GM13977 (cell line): ENCODE measurements at regions not wholly inside any gene's neighbourhood (a gene's known extent, or its start where the extent isn't known, plus 50 kb on each side); places are given as distances from the start of the nearest gene placed in this dataset.

ENCODE experiments used
- DNase-seq: peaks from one replicate; pipeline ENCODE4 v3.0.0; 2012; ENCODE audit warnings: low spot score
- in situ Hi-C: fragments of 300-500 bp; cut with MboI; formaldehyde crosslinking; loops from one replicate; pipeline ENCODE4 v1.12.0; 2022; ENCODE audit warnings: low sequenced_read_pairs, low pct_unique_long_range_greater_than_20kb, mixed read lengths, inconsistent platforms; ENCODE audit not compliant: unreplicated experiment
- TF ChIP-seq, protein P1 (sequence below): IDR thresholded peaks from 2 replicates; pipeline ENCODE4 v1.5.1; 2012; ENCODE audit warnings: mild to moderate bottlenecking, control low read depth; ENCODE audit not compliant: insufficient read depth; ENCODE audit errors: extremely low read depth, missing control alignments

DNA sequence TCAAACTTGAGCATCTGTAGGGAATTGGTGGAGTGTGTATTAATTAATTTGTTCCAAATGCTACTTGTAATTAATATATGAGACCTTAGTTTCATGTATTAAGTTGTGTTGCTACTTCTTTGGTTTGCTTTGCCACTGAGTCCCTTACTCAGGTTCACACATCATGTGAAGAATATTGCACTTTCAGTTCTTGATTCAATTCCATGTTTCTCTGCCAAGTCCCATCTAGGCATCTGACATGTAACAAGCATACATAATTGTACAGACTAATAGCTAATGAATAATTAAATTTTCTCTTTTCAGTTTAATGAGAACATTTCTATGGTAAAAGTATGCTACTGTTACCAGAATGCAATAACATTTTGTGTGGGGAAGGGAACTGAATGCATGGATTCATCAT is 640.0 kb downstream of the TMTC2 start:
- in situ Hi-C loops, result no loop called here
- TF ChIP-seq, protein P1, sequence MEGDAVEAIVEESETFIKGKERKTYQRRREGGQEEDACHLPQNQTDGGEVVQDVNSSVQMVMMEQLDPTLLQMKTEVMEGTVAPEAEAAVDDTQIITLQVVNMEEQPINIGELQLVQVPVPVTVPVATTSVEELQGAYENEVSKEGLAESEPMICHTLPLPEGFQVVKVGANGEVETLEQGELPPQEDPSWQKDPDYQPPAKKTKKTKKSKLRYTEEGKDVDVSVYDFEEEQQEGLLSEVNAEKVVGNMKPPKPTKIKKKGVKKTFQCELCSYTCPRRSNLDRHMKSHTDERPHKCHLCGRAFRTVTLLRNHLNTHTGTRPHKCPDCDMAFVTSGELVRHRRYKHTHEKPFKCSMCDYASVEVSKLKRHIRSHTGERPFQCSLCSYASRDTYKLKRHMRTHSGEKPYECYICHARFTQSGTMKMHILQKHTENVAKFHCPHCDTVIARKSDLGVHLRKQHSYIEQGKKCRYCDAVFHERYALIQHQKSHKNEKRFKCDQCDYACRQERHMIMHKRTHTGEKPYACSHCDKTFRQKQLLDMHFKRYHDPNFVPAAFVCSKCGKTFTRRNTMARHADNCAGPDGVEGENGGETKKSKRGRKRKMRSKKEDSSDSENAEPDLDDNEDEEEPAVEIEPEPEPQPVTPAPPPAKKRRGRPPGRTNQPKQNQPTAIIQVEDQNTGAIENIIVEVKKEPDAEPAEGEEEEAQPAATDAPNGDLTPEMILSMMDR, result no peak
- DNase-seq, result no peak

DNA sequence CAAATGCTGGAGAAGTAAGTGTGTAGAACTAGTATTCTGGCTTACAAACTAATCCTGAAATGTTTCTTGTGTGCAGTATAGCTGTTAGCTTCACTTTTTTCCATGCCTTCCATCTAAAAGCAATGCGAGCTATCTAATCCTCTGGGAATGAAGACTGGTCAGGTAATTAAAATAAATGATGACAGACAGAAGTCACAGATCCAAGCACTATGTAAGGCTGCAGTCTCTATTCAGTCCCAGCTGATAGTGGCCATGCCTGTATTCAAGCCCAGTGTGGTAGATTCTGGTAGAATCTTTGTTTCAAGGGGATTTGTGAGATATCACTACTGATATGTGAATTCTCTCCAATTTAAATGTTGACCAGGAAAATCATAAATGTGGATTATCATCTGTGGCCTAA is 637.2 kb downstream of the TMTC2 start:
- TF ChIP-seq, protein P1, result no peak
- in situ Hi-C loops, result no loop called here
- DNase-seq, result no peak

DNA sequence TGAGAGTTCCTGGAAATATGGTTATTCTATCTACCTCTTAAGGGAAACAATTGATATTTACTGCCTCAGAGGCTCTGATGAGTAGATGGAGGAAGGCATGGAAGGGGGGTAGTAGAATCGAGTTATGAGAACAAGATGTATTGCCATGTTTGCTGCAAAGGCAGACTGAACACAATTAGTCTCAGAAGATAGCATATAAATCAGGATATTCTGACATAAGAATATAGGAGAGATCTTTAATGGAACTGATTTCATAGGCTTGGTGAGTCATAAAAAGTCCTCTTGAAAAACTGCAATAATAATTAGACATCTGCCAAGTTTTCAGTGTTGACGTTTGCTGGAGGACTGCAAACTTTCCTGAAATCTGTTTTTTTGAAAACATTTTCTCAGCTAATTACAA is 636.1 kb downstream of the TMTC2 start:
- no peak for DNase-seq
- TF ChIP-seq, protein P1, result no peak

DNA sequence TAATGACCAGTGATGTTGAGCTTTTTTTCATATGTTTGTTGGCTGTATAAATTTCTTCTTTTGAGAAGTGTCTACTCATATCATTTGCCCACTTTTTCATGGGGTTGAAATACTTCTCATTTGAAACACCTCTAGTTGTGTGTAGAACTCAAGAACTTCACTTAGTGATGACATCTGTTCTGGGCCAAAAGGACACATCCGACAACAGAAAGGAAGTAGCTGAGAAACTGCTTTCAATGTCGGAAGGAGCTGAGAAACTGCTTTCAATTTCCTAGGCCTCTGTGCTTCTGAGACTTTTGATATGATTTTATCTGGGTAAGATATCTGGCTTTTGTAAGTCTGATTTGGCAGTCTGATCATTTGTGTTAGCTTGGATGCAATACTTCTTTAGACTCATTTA is 635.3 kb downstream of the TMTC2 start:
- DNase-seq, result no peak
- in situ Hi-C loops, result no loop called here

More for the DNA sequence above, 636.1 kb downstream of the TMTC2 start:
- in situ Hi-C loops, result no loop called here

DNA sequence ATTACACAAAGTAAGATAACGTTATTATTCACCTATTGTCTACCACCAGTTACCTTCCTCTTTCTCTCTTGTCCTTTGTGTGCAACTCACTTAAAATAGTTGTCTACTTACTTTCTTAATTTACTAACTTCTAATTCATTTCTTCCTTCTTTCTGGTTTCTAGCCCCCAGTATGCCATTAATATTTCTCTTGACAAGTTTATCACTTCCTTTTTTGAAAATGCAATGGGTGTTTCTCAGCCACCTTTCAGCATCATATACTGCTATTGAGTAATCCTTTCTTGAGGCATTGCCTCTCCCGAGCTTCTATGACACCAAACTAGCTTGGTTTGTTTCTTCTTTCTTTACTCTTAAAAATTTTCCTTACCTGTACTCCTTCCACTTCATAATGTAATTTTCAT is 633.6 kb downstream of the TMTC2 start:
- no peak for DNase-seq
- TF ChIP-seq, protein P1, result no peak
- in situ Hi-C loops, result no loop called here

More for the DNA sequence above, 635.3 kb downstream of the TMTC2 start:
- TF ChIP-seq, protein P1, result no peak

DNA sequence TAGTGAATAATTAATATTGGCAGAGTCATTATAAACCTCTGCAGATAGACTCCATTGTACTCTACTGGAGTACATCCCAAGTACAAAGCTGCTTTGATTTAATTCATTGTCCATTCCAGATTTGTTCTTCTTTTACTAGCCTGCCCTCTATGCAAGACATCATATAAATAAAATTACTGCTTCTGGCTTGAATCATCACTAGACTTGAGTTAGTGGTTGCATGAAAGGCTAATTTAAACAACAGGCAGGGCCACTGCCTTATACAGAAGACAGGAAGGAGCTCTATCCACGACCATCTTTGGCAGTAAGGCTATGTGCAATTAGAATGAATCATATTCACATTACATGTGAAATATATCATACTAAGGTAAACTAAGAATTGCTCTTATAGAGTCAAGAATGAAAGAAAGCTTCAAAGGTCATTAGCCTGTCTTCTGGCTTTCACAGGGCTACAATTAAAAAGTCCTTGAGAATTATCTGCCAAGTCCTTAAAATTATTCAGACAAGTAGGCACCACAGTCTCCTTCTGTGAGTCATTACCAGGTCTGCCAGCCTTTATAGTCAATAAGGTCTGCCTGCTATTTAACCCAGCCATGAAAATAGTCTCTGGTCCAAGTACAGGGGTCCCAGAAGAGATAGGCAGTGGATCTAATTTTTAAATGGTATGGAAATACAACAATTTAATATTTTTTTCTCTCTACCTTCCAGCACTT is 631.8 kb downstream of the TMTC2 start:
- DNase-seq, result no peak
- TF ChIP-seq, protein P1, result no peak
- in situ Hi-C loops, result no loop called here

DNA sequence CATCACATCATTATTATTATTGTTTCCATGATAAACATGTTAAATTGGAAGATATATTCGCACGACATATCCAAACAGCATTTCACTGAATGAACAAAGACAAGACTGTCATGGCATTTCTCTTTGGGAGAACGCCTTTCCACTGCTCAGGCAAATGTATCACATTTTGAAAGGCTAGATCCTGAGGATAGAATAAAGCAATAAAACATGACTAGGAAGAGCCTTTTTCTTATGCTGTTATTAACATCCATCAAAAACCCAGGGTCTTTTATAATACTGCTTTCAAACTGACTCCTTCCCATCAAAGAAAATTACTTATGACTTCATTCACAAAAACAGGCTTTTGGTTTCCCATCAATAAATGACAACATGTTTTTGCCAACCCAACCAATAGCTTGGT is 630.9 kb downstream of the TMTC2 start:
- in situ Hi-C loops, result no loop called here
- TF ChIP-seq, protein P1, result no peak
- no peak for DNase-seq
